HG03575 (cell line): ENCODE measurements at regions not wholly inside any gene's neighbourhood (a gene's known extent, or its start where the extent isn't known, plus 50 kb on each side); places are given as distances from the start of the nearest gene placed in this dataset.
"Not testable (repeated sequence)": the region's sequence is repeated elsewhere in the genome, so short reads cannot be mapped to it uniquely, and the experiment has no call there.

Experiments used
- ATAC-seq: cut with Tn5 transposase; IDR thresholded peaks from one replicate; pipeline ENCODE4 v1.9.1; 2021; ENCODE audit not compliant: unreplicated experiment, insufficient number of reproducible peaks, low FRiP score; ENCODE audit errors: extremely low read depth

DNA sequence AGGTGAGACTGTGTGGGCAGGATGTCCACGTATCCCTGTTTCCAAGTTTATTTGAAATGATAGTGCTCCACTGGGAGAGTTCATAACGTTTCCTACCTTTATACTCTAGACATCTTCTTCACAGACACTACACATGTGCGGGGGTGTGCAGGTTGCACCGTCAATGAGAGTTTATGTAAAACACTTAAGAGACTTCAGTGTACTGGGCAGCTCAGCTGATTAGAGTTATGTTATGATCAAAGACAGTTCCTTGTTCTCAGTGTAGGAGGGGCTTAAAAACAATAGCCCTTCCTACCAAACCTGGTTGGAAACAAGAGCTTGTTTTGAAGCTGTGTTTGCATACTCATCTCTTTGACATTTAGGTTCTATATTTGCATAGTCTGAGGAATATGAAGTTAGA lies 326.9 kb upstream of the AGA start:
- ATAC-seq, result no peak

DNA sequence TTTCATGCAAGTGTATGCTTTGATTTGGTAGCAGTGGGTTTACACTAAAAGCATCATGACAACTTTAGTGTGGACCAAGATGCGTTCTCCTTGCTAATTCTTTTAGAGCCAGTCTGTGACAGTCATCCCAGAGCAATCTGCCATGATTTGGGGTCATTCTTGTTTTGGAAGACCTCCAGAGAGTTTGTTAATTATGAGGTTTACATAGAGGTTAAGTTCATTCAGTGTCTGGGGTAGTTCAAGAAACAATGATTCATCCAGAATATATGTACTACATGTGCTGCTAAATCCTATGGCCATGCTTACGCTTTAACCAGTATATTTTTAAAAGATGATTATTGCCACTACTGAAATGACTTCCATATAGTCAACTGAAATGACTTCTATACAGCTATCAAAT lies 328.5 kb upstream of the AGA start:
- ATAC-seq, result no peak

DNA sequence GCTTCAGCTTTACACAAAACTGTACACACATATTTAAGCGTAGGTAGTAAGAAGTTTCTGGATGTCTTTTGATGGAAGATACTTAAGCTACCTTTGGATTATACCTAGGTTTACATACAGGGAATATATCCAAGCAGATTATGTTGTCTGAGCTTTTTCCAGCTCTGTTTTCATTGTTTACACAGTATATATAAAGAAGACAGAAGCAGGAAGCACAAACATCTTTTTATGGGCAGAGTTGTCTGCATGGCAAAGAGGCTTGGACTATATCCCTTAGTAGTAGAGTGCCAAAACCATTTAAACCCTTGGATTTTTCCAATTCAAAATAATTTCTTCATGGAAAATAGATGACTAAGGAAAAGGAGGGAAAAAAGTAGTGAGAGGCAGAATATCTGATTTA lies 329.4 kb upstream of the AGA start:
- no peak for ATAC-seq

DNA sequence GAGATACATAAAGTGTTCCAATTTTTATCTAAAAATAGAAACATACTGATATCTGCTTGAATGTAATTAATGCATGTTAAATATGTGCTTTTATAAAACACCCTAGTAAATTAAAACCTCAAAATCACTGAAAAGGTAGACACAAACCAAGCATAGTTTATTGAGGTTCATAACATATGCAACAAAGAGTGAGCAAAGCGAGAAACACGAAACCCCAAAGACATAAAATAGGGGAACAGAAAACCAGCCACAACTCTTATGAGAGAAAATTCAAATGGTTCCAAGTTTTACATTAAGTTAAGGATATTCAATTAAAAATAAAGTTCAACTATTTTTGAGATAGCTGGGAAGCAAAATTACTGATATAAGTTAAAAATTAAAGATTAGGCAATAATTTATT lies 336.4 kb upstream of the AGA start:
- ATAC-seq, result no peak

DNA sequence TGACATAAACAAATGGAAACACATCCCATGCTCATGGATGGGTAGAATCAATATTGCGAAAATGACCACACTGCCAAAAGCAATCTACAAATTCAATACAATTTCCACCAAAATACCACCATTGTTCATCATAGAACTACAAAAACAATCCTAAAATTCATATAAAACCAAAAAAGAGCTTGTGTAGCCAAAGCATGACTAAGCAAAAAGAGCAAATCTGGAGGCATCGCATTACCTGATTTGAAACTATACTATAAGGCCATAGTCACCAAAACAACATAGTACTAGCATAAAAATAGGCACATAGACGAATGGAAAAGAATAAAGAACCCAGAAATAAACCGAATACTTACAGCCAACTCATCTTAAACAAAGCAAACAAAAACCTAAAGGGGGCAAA lies 342.8 kb upstream of the AGA start:
- no peak for ATAC-seq

DNA sequence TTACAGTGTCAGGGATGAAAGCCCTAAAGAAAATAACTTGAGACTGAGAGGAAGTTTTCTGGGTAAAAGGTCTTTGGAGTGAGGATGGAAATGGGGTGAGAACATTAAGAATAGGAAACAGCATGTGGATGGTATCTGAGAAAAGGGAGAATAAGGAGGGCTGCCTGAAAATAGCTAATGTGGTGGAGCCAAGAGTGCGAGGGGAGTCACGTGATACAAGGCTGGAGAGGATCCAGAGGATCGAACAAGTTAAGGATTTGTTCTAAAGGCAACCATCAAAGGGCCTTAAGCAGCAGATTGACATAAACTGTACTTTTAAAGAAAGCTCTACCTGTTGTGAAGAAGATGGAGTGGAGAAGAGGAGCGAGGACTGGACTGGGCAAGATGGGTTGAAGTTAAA lies 347.4 kb upstream of the AGA start:
- no peak for ATAC-seq

DNA sequence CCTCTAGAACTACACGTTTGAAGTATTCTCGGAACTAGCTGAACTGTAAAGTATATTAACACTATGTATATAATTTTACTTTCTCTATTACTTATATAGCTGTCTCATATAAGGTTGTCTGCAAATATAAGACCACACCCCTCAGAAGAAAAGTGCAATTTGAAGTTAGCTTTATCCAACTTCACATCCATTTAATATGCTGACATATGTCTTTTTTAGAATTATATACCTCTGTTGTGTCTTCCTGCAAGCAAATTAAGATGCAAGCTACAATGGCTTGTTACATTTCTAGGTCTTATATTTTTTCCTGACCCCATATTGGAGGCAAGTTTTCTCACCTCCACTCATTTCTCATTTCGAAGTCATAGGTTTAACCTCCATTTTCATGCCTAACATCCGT lies 349.0 kb upstream of the AGA start:
- ATAC-seq, result no peak

DNA sequence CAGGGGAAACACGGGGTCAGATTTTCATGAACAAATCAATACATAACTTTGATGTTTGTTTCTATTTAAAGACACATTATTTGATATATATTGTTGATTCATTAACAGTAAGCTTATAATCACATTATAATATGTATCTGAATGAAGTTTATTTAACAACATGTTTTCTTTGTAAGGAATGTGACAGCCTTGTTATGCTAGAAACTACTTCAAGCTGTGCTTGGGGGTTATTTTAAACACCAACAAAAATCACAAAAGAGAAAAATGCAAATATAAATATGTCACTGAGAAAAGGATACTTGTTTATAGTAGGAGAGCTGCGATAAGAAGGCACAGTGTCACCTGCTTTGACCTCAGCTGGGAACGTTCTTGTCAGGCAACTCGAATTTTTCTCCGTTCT lies 354.6 kb upstream of the AGA start:
- ATAC-seq, result no peak

DNA sequence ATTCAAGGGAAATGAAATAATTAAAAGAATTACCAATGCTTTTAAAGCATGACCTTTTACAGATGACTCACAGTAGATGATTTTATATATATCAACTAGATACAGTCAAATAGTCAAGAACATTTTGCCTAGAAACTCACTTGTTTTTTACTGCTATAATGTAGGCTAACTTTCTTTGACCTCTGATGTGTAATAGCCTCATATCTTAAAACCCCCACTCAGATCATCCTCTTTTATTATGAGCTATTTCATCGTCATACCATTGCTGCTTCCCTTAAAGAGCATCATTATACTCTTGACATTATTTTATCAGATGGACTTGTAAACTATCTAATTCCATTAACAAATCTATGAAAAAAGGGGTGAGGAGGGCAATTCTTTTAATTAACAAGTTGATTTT lies 355.9 kb upstream of the AGA start:
- no peak for ATAC-seq

DNA sequence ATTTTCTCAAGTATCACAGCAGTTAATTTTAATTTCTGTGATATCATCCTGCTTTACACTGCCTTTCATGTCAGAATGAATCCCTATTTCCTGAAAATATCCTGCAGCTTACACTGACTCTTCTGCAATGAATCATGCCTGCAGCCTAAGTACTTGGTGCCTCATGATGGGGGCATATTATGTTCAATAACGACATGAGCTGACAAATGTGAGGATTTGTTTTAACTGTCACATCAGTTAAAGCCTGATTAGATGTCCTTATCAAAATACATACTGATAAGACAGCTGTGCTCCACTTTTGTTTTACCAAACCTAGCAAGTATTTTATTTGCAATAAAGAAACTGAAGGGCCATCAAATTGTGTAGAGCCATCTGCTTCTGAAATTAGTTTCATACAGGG lies 359.9 kb upstream of the AGA start:
- ATAC-seq, result no peak

DNA sequence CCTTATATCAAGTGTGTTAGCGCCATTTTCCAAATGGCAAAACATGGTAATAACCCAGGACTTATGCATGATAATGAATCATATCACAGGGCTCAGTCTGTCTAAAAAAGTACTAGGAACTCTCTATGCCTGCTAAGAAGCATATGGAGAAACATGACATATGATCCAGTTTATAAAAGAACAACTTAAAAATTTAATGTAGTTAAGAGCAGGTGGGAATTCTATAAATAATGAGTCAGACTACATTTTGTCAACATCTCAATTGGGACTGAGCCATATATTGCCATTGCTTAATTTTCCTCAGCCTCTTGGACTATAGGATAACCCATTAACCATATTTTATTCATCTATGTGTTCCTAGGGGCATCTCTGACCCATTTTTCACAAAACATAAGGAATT lies 360.4 kb upstream of the AGA start:
- no peak for ATAC-seq

DNA sequence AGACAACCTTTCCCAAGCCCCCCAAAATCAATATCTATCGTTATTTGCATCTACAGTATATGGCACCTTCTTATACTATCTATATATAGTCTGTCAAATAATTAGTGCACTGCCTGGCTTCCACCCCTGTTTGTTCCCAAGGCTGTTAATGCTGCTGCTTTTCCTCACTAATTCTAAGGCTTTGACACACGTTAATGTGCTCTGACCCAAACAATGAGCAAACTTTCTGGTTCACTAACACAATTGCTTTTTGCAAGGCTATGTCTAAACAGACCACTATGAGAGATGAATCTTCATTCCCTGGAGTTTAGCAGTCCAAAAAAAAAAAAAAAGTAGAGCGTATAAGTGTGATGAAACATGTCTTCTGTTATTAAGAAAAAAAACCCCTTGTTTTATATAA lies 360.9 kb upstream of the AGA start:
- ATAC-seq, result no peak

DNA sequence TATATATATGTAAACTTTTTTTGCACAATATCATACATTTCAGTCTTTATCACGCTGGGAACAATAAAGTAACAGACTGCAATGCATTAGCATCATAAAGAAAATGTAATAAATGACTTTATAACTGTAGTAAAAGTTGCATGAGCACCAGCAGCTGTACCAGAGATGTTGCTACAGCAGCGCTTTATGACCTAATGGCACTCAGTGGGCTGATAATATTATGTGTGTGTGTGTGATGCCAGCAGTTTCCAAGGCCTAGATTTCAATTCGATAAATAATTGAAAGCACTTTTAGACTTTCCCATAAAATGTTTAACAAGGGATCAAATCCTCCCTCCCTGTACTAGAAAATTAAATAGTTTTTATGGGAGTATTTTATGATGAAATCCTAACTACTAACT lies 367.6 kb upstream of the AGA start:
- no peak for ATAC-seq

DNA sequence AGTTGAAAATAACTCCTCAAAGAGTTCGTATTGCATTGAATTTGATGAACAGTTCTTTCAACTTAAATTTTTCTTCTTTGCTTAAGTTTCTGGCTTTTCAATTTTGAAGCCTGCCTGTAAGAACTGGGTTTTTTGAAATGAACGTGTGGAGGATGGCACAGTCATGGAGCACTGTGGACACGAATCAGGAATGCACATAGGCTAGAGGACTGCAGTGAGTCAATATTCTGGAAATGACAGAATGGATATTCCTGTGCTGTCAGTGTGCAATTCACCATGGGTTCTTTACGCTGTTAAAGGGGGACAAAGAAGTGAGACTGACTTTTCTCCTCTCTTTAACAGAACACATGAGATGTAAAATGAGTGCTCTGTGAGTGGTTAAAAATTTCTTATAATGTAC lies 368.0 kb upstream of the AGA start:
- no peak for ATAC-seq

DNA sequence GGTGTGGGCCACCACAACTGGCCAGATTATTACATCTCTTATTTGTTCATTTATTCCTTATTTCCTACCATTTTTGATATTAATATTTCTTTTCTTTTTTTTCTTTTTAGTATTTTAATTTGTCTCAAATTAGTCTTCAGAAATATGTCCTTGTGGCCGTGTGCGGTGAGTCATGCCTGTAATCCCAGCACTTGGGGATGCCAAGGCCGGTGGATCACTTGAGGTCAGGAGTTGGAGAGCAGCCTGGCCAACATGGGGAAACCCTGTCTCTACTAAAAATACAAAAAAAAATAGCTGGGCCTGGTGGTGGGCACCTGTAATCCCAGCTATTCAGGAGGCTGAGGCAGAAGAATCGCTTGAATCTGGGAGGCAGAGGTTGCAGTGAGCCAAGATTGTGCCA lies 376.2 kb upstream of the AGA start:
- not testable (repeated sequence) for ATAC-seq

DNA sequence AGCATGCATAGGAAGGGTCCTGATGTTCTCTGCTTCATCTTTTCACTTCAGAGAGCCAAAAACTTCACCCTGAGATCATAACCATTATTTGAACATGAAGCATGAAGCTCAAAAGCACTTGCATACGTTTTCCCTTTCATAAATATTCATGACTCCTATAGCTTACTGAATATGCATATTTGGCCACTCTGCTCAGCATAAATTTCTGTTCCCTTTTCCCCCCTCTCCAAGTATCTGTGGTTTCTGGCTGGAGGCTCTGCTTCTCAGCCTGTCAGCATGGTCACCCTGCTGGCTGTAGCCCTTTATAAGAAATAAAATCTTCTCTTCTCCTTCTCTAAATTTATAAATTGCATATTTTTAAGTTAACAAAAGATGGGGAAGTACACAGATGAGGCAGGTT lies 384.7 kb upstream of the AGA start:
- ATAC-seq, result no peak

DNA sequence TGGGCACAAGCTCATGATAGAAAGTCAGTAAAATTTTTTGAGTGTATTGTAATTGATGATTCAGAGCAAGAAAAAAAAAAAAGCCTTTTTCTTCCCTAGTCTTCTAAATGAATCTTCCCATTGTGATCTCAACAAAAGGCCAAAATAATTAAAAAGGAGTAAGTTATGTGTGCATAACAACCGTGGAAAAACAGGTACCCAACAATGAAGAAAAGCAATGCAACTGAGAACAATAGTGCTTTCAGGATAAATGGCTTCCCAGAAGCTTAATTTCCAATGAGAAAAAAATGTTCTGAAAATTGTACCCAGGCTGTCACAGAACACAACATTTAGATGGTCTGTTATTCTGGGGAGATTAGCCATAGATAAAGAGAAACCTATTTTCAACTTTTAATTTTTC lies 399.0 kb upstream of the AGA start:
- no peak for ATAC-seq

DNA sequence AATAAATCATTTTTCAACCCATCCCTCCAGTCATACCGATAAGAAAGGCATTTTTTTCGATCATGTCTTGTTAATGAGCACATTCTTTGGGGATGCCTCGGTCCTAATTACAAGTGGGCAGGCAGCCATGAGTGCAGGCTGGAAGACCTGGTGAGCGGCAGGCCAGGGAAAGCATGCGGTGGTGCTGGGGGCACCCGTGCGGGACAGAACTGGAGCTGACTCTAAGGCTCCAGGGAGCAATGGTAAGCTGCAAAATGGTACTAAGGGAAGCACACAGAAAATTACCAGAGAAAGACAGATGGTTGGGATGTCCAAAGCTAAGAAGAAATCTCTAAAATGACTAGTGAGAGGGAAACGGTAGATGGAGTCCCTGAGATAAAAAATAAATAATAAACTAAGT lies 411.0 kb upstream of the AGA start:
- no peak for ATAC-seq

DNA sequence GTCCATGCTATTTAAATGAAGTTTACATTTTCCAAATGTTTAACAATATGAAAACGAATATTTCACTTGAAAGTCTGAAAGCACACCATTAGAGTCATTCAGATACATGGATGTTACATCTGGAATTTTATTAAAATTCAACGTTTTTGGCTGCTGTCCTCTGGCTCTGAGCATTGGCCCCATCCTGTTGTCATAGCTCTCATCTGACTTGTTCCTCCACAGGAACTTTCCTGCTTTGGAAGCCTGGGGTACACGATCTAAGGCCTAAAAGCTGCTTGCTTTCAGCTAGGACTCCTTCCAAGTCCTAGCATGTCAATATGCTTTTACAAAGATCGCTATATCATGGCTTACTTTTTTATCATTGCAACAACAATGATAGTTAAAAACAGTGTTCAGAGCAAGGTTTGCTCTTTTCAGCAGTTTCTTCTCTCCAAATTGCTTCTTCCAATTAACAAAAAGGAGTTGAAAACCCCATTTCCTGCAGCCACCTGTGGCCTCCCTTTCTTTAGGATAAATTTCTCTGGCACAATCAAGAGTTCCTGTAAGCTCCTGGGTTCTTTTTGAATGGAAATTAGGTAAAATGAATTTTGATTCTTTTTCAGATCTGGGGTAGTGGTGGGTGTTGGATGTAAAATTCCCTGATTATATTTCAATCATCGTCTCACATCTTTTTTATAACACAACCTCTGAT lies 413.4 kb upstream of the AGA start:
- ATAC-seq, result no peak

DNA sequence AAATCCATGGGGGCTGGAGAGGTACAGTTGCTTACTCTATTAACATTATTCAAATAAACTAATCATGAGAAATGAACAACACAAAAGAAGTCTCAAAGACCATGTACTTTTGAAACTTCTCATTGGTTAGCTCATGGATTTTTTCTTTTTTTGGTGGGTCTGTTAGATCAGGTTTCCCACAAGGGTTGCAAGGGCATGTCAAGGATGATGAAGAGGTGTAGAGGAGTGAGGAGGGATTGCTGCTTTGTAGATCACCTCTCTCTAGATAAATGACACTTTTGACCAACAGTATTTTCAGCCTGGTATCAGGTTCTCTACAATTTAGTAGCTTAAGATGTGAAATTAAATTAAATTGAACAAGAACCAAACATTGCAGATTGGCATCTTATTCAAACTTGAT lies 417.9 kb upstream of the AGA start:
- no peak for ATAC-seq

DNA sequence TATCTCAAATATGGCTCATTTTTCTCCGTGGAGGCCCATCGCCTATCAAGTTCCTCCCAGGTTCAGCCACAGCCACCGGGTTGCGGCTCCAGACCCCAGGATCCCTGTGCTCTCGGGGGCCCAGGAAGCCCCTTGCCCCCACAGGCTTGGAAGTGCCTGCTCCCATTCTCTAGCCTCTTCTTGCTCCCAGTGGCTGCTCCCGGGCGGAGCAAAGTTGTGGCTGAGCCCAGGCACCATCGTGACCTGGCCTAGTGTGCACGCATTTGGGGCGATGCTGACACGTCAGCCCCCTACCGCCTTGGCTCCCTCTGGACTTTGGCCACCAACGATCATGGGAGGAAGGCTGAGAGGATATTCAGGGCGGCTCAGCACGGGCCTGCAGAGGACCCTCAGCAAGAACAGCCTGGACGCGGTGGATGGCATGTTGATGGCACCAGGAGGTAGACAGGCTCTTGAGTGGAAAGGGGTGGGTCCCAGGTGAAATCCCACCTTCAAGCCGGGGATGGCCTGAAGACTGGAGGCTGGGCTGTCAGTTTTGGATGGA lies 419.4 kb upstream of the AGA start:
- ATAC-seq, result no peak
